ENCODE measurements at regions not wholly inside any gene's neighbourhood (a gene's known extent, or its start where the extent isn't known, plus 50 kb on each side); places are given as distances from the start of the nearest gene placed in this dataset.

DNA sequence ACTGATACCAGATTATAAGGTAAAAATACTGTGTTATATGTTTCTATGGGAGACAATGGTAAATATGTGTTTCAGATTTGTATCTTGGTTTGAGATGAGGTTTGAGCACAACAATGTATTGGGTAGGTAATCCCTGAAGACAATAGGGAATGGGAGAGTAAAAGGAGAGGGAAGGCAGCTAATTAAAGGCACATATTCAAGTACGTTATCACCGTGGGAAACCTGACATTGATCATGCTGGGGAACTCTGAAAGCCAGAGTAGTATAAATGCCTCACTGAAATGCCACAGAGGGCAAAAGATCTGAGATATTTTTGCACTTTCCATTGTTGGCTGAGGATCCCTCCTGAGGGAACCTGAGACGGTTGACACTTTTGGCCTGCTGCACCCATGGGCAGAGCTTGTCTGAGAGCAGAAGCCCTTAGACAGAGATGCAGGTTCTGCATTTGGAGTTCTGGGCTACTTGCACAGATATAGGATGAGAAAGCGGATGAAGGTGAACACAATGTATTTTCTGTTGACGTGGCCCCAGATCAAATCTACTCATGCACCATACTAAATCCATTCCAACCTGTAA lies 506.7 kb downstream of the PCDH18 start:
- no peak overlapping the region for H3K4ac ChIP-seq (ENCODE audit: low read depth, low read length)
- H2BK20ac ChIP-seq (ENCODE audit: low read depth, low read length) = no peak overlapping the region
- H4K91ac ChIP-seq (ENCODE audit: insufficient read depth, low read depth, low read length) = no peak overlapping the region
- no peak overlapping the region for H3K18ac ChIP-seq (ENCODE audit: low read depth, low read length)
- intact Hi-C loops (cut with micrococcal nuclease) (no loop called here), dilution Hi-C loops (cut with HindIII; ENCODE audit: low sequenced_read_pairs, unreplicated experiment) (no loop called here), in situ Hi-C loops (cut with MboI; ENCODE audit: low sequenced_read_pairs) (no loop called here)
- ChIA-PET CTCF (no interaction called here), POLR2A (ENCODE audit: unreplicated experiment) (no interaction called here)
- H2AFZ ChIP-seq (replicated peaks; ENCODE audit: low read length, poor library complexity) = no peak overlapping the region
- H2BK15ac ChIP-seq (ENCODE audit: low read depth, low read length) = no peak overlapping the region
- no peak overlapping the region for H3K23ac ChIP-seq (ENCODE audit: low read depth, low read length)
- H3K56ac ChIP-seq (ENCODE audit: extremely low read depth, insufficient read depth, low read length) = no peak overlapping the region
- no peak overlapping the region for H2BK120ac ChIP-seq (ENCODE audit: low read depth, low read length)
- 0% methylated on average over 1 of the region's 5 CpGs; no CpG with 5 or more reads in 1 of the 2 experiments for WGBS, 2 experiments (ENCODE audit: extremely low coverage in 2 of 2, insufficient read length in 1 of 2)
- DNase-seq = no peak
- no peaks in the 10 kb centered on the region for H3K79me1 ChIP-seq (ENCODE audit: low read depth in 1 of 2, low read length in 2 of 2)
- no peak overlapping the region for H4K8ac ChIP-seq (ENCODE audit: low read depth in 2 of 2, low read length in 2 of 2)
- H3K14ac ChIP-seq (replicated peaks; ENCODE audit: low read depth, low read length) = no peak overlapping the region
- no peak overlapping the region for H3K4me2 ChIP-seq (ENCODE audit: low read depth, low read length)
- no peaks in the 10 kb centered on the region for H3K36me3 ChIP-seq (ENCODE audit: control insufficient read depth, insufficient read depth, low read length)
- H3K4me3 ChIP-seq (ENCODE audit: insufficient read depth, low read depth, low read length) = no peak overlapping the region
- no peaks in the 10 kb centered on the region for H3K9me1 ChIP-seq (ENCODE audit: insufficient read depth, low read length)
- no peak overlapping the region for H2BK5ac ChIP-seq (ENCODE audit: low read depth, low read length, poor library complexity, severe bottlenecking)
- H4K5ac ChIP-seq (ENCODE audit: low read depth, low read length) = no peak overlapping the region
- H3K27ac ChIP-seq (ENCODE audit: insufficient read depth, low read length) = no peak overlapping the region
- no peak overlapping the region for H3K9ac ChIP-seq (ENCODE audit: low read depth, low read length)
- no peaks in the 10 kb centered on the region for H3K27me3 ChIP-seq (ENCODE audit: control insufficient read depth, insufficient read depth, low read length)
- no peak overlapping the region for H2AK9ac ChIP-seq (replicated peaks; ENCODE audit: low read depth, low read length, poor library complexity)
- H2AK5ac ChIP-seq (ENCODE audit: low read depth, low read length) = no peak overlapping the region
- H3K4me1 ChIP-seq (ENCODE audit: control insufficient read depth, insufficient read depth, low read length) = no peaks in the 10 kb centered on the region
- H3K9me3 ChIP-seq (ENCODE audit: control insufficient read depth, insufficient read depth, low read length) = no peaks in the 10 kb centered on the region
- no peaks in the 10 kb centered on the region for H4K20me1 ChIP-seq (ENCODE audit: insufficient read depth, low read length)
- no TSS peak for BruUV-seq (replicated peaks)
- no peak for ATAC-seq (ENCODE audit: low read depth)
- TF ChIP-seq FOS (IDR thresholded peaks at IDR 0.05; ENCODE audit: low read depth, low read length) = no peak
- no peak for TF ChIP-seq SMC3 (IDR thresholded peaks at IDR 0.05; ENCODE audit: low read depth, low read length)
- no peak for TF ChIP-seq RFX5 (IDR thresholded peaks at IDR 0.05; ENCODE audit: low read depth, low read length)
- TF ChIP-seq BHLHE40 (IDR thresholded peaks at IDR 0.05; ENCODE audit: low read depth, low read length) = no peak
- no peak for TF ChIP-seq CHD1 (IDR thresholded peaks at IDR 0.05; ENCODE audit: low read depth, low read length)
- TF ChIP-seq CEBPB (IDR thresholded peaks at IDR 0.05; ENCODE audit: low read depth, low read length) = no peak
- TF ChIP-seq POLR2A (IDR thresholded peaks at IDR 0.05; ENCODE audit: low read depth, low read length) = no peak
- TF ChIP-seq NFE2L2 (IDR thresholded peaks at IDR 0.05; ENCODE audit: low read depth, low read length) = no peak
- TF ChIP-seq MAZ (IDR thresholded peaks at IDR 0.05; ENCODE audit: borderline replicate concordance, low read depth, low read length) = no peak
- TF ChIP-seq, protein P1, sequence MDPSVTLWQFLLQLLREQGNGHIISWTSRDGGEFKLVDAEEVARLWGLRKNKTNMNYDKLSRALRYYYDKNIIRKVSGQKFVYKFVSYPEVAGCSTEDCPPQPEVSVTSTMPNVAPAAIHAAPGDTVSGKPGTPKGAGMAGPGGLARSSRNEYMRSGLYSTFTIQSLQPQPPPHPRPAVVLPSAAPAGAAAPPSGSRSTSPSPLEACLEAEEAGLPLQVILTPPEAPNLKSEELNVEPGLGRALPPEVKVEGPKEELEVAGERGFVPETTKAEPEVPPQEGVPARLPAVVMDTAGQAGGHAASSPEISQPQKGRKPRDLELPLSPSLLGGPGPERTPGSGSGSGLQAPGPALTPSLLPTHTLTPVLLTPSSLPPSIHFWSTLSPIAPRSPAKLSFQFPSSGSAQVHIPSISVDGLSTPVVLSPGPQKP (IDR thresholded peaks at IDR 0.05; ENCODE audit: borderline replicate concordance, low read depth, low read length) = no peak
- no peak for TF ChIP-seq MXI1 (IDR thresholded peaks at IDR 0.05; ENCODE audit: borderline replicate concordance, low read depth, low read length)
- TF ChIP-seq MAFK (IDR thresholded peaks at IDR 0.05; ENCODE audit: low read depth, low read length) = no peak
- no peak for TF ChIP-seq RAD21 (IDR thresholded peaks at IDR 0.05; ENCODE audit: low read length)
- TF ChIP-seq, protein P2, sequence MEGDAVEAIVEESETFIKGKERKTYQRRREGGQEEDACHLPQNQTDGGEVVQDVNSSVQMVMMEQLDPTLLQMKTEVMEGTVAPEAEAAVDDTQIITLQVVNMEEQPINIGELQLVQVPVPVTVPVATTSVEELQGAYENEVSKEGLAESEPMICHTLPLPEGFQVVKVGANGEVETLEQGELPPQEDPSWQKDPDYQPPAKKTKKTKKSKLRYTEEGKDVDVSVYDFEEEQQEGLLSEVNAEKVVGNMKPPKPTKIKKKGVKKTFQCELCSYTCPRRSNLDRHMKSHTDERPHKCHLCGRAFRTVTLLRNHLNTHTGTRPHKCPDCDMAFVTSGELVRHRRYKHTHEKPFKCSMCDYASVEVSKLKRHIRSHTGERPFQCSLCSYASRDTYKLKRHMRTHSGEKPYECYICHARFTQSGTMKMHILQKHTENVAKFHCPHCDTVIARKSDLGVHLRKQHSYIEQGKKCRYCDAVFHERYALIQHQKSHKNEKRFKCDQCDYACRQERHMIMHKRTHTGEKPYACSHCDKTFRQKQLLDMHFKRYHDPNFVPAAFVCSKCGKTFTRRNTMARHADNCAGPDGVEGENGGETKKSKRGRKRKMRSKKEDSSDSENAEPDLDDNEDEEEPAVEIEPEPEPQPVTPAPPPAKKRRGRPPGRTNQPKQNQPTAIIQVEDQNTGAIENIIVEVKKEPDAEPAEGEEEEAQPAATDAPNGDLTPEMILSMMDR (conservative IDR thresholded peaks at IDR 0.05; ENCODE audit: low read depth, low read length) = no peak

Measured in IMR-90 (cell line).